ENCODE measurements at regions not wholly inside any gene's neighbourhood (a gene's known extent, or its start where the extent isn't known, plus 50 kb on each side); places are given as distances from the start of the nearest gene placed in this dataset.

GRCh38 chr9:28824432-28824963 lies 1251.2 kb upstream of the C9orf72 start:
- DNase-seq (ENCODE audit: low read depth) = no peak

- no peak for DNase-seq (ENCODE audit: low read depth)
Measured at GRCh38 chr9:28832168-28832770, 1259.0 kb upstream of the C9orf72 start.

DNA sequence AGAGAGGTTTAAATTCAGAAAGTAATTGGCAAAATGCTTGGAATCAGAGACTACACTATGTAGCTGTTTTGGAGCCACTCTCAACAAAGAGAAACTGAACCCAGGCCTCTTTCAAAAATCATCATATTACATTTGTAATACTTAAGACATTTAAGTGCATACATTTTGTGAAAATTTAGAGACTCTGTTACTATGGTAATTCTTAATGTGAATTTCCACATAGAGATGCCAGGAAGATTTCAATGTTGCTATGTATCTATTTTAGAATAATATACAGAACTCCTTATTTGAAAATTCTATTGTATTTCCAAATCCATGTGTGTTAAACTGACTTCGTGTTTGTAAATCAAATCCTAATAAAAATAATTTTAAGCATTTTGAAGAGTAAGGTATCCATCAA lies 1260.9 kb upstream of the C9orf72 start:
- DNase-seq (ENCODE audit: low read depth) = no peak

DNA sequence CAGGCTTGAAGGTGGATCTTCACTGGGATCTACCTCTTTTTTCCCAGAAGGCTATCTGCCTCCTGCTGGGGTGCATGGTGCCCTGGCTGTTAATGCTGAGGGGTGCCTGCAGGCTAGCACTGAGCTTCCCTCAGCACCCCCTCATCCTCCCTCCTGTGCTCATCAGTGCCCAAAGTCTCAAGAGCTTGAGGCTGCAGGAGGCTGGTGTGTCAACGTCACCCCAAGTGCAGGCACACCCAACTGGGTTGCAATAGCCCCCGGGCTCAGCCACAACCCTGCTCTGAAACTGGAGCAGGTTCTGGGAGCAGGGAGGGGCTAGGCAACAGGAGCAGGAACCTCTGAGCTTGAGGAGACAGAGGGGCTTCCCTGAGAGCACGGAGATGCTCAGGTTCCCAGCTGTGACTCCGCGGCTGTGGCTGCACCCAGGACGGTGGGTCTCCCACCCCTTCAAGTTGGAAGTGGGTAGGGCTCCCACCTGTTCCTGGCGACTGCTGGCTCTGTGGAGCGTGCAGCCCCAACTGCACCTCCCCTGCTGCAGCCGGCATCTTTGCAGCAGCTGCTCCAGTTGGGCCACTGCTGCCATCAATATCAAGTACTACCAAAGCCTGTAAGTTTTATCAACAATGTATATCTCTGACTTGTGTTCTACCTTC lies 1266.6 kb upstream of the C9orf72 start:
- DNase-seq (ENCODE audit: low read depth) = no peak

DNA sequence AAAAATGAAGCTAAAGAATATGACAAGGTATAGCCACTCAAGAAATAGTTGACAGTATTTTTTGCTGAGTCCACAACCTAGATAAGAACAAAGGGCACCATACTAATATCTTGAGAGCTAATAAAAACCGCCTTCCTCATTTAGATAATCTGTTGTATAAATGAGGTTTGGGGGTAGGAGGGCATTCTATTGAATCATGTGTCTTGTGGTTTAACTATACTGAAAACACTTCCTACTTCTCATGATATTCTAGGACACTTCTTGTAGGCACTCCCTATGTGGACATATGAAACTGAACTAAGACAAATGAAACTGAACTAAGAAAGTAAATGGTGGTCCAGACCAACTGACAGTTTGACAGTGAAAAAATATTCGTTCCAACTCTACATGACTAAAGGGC lies 1268.5 kb upstream of the C9orf72 start:
- no peak for DNase-seq (ENCODE audit: low read depth)

DNA sequence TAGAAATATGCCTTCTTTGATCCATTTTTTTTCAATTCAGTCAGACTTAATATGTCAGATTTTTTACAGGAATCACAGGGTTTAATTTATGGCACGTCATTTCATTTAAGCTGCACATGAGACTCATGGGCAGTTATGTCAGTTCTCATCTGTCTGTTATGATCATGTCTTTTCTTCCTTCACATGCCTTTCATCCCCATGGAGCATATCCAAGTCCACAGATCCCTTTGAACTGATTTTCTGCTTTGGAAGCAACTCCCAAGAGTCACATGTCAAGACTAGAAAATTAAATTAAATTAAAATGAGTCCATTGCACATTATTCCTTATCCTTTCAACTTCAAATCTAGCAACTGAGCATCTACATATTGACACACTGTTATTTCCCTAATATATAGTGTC lies 1274.0 kb upstream of the C9orf72 start:
- no peak for DNase-seq (ENCODE audit: low read depth)

DNA sequence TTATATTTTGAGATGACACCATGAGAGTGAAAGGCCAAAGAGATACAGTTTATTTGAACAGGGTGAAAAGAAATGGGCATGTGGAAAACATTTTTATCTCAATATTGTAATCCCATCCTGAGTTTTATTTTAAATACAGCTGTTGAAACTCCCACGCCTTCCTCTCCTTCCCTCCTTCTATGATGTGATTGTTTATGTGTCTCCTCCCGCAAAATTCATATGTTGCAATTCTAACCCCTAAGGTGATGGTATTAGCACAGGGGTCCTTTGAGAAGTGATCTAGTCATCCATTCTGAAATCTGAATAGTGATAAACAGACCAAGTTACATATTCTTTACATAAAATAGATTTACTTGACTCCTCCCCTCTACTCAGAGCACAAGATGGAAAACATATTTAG lies 1275.4 kb upstream of the C9orf72 start:
- DNase-seq (ENCODE audit: low read depth) = no peak

GRCh38 chr9:28853477-28853876 lies 1280.2 kb upstream of the C9orf72 start:
- DNase-seq (ENCODE audit: low read depth) = no peak

DNA sequence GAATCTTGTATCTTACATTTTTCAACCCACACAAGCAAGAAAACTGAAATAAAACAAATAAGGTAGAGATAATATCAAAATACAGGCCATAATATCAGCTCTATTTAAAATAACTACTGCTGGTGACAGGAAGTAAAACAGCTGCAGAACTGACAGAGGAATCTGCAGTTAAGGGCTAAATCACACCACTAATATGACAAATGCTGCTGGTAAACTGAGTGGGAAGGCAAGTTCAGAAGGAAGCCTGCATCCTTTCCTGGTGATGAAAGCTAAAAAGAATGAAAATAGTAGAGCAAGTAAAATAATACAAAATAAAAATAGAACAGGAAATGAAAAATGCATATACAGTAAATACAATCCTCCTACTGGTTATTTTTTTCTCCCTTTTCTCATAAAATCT lies 1293.7 kb upstream of the C9orf72 start:
- DNase-seq (ENCODE audit: low read depth) = no peak

- DNase-seq (ENCODE audit: low read depth) = no peak
Measured at GRCh38 chr9:28868228-28868990, 1295.1 kb upstream of the C9orf72 start.

DNA sequence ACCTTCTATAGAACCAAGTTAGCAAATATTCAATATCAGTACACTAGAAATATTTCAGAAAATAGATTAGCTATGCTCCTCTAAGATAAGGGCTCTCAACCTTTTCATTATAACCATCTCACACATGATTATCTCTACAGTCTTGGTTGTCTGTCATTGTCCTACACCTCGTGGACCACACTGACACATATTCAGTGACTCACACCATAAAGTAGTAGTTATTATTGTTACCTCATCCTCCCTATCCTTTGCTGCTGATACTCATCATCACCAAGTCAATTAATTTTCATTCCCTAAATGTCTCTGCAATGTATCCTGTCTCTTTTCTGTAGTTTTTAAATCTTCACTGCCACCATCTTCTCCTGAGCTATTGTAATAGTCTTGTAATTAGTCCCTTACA lies 1309.2 kb upstream of the C9orf72 start:
- no peak for DNase-seq (ENCODE audit: low read depth)

- DNase-seq (ENCODE audit: low read depth) = no peak
Measured at GRCh38 chr9:28883234-28883633, 1310.0 kb upstream of the C9orf72 start.

DNA sequence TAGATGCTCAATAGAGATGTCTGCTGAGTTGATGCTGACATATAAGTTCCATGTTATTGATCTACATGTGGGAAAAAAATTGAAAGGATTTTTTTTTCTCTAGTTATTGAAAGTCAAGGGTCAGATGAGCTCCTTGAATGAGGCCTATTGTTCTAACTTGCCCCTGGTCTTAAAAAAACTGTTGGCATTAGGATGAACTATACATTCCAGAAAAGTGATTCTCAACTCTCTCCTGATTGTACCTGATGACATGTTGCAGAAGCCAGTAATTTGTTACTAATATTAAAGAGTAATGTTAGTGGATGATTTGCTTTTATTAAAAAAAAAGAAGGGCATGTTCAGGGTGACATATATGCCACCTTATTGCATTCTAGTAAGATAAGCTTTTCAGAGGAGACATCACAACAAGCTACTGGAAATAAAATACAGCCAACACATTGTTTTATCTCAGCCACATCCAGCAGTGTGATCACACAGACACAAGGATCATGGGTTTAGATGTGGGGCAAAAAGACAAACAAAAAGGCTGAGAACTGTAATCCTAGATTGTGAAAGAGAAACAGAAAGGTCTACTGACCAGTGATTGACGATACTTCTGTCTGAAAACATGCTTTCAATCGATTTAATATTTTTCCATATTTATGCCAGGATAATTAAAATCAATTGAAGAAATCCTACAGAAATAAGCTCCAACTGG lies 1314.1 kb upstream of the C9orf72 start:
- no peak for DNase-seq (ENCODE audit: low read depth)

- no peak for DNase-seq (ENCODE audit: low read depth)
Measured at GRCh38 chr9:28888806-28889205, 1315.5 kb upstream of the C9orf72 start.

DNA sequence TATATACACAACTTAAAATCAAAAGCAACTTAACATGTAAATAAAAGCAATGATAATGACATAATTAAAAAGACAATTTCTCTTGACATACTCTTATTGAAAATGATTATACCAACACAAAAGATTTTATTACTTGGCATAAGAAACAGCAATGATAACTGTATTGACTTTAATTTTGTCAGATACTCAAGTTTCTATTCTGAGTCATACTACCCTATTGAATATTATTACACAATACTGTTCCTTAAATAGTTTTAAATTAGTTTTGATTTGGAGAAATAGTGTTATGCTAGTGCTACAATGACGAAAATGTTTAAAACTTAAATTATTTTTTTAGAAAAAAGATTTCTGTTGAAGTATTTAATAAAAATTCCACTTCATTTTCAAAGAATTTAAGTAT lies 1319.3 kb upstream of the C9orf72 start:
- no peak for DNase-seq (ENCODE audit: low read depth)

DNA sequence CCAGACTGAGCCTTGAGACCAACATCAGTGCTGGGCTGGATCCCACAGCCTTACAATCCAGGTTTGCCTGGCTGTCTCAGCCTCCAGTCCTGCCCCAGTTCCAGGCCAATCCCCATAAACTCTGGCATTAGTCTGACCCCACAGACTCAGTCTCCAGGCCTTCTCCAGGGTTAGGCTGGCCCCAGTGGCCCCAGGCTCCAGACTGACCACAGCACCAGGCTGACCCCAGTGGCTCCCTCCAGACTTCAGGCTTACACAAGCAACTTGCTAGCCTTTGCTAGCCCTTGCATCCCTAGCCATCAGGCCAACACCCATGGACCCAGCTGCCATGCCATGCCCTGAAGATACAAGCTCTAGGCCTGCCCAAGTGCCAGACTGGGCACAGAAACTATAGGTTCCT lies 1326.0 kb upstream of the C9orf72 start:
- DNase-seq (ENCODE audit: low read depth) = no peak

DNA sequence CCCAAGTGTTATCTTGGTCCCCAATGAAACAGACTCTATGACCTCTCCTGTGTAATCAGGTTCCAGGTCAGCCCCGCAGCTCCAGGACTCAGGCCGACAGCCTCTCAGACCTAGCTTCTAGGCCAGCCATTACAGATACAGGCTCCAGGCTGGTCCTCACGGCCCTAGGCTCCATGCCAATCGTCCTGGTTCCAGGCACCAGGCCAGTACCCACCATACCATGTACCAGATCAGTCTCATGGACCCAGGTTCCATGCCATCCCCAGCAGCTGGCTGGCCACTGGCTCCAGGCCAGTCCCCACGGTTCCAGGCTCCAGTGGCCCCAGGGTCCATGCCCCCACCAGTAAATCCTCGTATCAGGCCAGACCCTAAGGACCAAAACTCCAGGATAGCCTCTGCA lies 1326.6 kb upstream of the C9orf72 start:
- DNase-seq (ENCODE audit: low read depth) = no peak

DNA sequence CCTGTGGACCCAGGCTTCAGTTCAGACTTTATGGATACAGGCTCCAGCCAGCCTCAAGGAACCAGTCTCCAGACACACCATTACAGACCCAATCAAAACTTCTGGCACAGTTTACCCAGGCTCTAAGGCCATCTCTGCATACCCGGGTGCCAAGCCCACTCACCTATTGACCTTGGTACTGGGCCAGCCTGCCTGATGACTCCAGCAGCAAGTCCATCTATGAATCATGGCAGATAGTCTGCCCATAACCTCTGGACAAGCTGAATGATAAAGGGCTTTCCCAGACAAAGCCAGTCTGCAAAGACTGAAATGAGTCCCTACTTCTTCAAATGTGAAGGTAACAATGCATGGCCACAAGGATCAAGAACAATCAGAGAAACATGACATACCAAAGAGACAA lies 1327.1 kb upstream of the C9orf72 start:
- no peak for DNase-seq (ENCODE audit: low read depth)

DNA sequence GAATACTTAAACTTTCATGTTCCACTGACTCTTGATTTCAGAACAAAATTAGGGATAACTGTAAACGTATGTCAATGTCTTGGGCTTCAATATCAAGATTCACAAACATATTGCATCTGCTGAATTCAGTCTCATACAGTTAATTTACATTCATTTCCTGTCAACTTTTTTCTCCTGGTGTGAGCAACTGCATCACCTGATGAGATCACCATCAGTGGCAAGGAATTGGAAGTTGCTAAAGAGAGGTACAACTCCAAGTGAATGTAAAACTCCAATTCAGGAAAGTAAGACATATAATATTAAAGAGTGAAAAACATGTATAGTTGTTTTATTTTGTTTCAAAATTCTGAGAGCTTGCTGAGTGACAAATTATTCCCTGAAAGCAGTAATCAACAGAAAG lies 1336.2 kb upstream of the C9orf72 start:
- no peak for DNase-seq (ENCODE audit: low read depth)

GRCh38 chr9:28912621-28913020 lies 1339.3 kb upstream of the C9orf72 start:
- DNase-seq (ENCODE audit: low read depth) = no peak

- no peak for DNase-seq (ENCODE audit: low read depth)
Measured at GRCh38 chr9:28915202-28915930, 1342.1 kb upstream of the C9orf72 start.

DNA sequence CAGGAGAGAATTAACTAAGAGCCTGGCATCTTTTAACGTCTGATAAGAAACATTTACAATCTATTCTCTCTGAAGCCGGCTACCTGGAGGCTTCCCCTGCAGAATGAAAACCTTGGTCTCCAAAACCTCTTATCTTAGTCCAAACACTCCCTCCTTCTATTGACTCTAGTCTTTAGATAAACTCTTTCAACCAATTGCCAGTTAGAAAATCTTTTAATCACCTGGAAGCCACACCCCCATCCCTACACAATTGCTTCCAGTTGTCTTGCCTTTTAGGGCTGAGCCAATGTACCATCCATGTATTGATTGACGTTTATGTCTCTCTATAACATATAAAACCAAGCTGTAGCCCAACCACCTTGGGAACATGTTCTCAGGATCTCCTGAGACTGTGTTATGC lies 1343.1 kb upstream of the C9orf72 start:
- no peak for DNase-seq (ENCODE audit: low read depth)

All from Daoy (cell line).